ENCODE measurements at regions not wholly inside any gene's neighbourhood (a gene's known extent, or its start where the extent isn't known, plus 50 kb on each side); places are given as distances from the start of the nearest gene placed in this dataset.

GRCh38 chr6:120122401-120122800 is 772.8 kb upstream of the MAN1A1 start:
- no peak for DNase-seq (ENCODE audit: low read depth in 2 of 2, low spot score in 1 of 2)

GRCh38 chr6:120116343-120116742 is 766.8 kb upstream of the MAN1A1 start:
- DNase-seq (ENCODE audit: low read depth in 2 of 2, low spot score in 1 of 2) = no peak

- no peak for DNase-seq (ENCODE audit: low read depth in 2 of 2, low spot score in 1 of 2)
These were observed 763.4 kb upstream of the MAN1A1 start for GRCh38 chr6:120112980-120113379.

- no peak for DNase-seq (ENCODE audit: low read depth in 2 of 2, low spot score in 1 of 2)
These were observed 761.4 kb upstream of the MAN1A1 start for GRCh38 chr6:120111001-120111400.

GRCh38 chr6:120108061-120108795 is 758.7 kb upstream of the MAN1A1 start:
- no peak for DNase-seq (ENCODE audit: low read depth in 2 of 2, low spot score in 1 of 2)

- no peak for DNase-seq (ENCODE audit: low read depth in 2 of 2, low spot score in 1 of 2)
These were observed 754.1 kb upstream of the MAN1A1 start for GRCh38 chr6:120103618-120104017.

- no peak for DNase-seq (ENCODE audit: low read depth in 2 of 2, low spot score in 1 of 2)
These were observed 747.2 kb upstream of the MAN1A1 start for GRCh38 chr6:120096696-120097260.

- DNase-seq (ENCODE audit: low read depth in 2 of 2, low spot score in 1 of 2) = no peak
These were observed 733.6 kb upstream of the MAN1A1 start for GRCh38 chr6:120083186-120083585.

GRCh38 chr6:120077489-120077888 is 727.9 kb upstream of the MAN1A1 start:
- no peak for DNase-seq (ENCODE audit: low read depth in 2 of 2, low spot score in 1 of 2)

GRCh38 chr6:120058410-120058809 is 708.8 kb upstream of the MAN1A1 start:
- no peak for DNase-seq (ENCODE audit: low read depth in 2 of 2, low spot score in 1 of 2)

GRCh38 chr6:120056085-120056484 is 706.5 kb upstream of the MAN1A1 start:
- no peak for DNase-seq (ENCODE audit: low read depth in 2 of 2, low spot score in 1 of 2)

- no peak for DNase-seq (ENCODE audit: low read depth in 2 of 2, low spot score in 1 of 2)
These were observed 705.5 kb upstream of the MAN1A1 start for GRCh38 chr6:120055071-120055470.

GRCh38 chr6:120039664-120040063 is 690.1 kb upstream of the MAN1A1 start:
- DNase-seq (ENCODE audit: low read depth in 2 of 2, low spot score in 1 of 2) = no peak

- DNase-seq (ENCODE audit: low read depth in 2 of 2, low spot score in 1 of 2) = no peak
These were observed 682.3 kb upstream of the MAN1A1 start for GRCh38 chr6:120031837-120032236.

GRCh38 chr6:120026791-120027190 is 677.2 kb upstream of the MAN1A1 start:
- DNase-seq (ENCODE audit: low read depth in 2 of 2, low spot score in 1 of 2) = no peak

GRCh38 chr6:120010075-120010474 is 660.5 kb upstream of the MAN1A1 start:
- no peak for DNase-seq (ENCODE audit: low read depth in 2 of 2, low spot score in 1 of 2)

GRCh38 chr6:120005292-120005976 is 655.9 kb upstream of the MAN1A1 start:
- DNase-seq (ENCODE audit: low read depth in 2 of 2, low spot score in 1 of 2) = no peak

GRCh38 chr6:119986934-119987549 is 637.5 kb upstream of the MAN1A1 start:
- DNase-seq (ENCODE audit: low read depth in 2 of 2, low spot score in 1 of 2) = no peak

GRCh38 chr6:119985952-119986736 is 636.6 kb upstream of the MAN1A1 start:
- no peak for DNase-seq (ENCODE audit: low read depth in 2 of 2, low spot score in 1 of 2)

GRCh38 chr6:119980802-119981201 is 631.2 kb upstream of the MAN1A1 start:
- no peak for DNase-seq (ENCODE audit: low read depth in 2 of 2, low spot score in 1 of 2)

- DNase-seq (ENCODE audit: low read depth in 2 of 2, low spot score in 1 of 2) = no peak
These were observed 630.3 kb upstream of the MAN1A1 start for GRCh38 chr6:119979862-119980261.

All from stimulated activated CD8-positive, alpha-beta memory T cell treated with anti-CD3 and anti-CD28 coated beads, Interleukin-4, amount 100 ng/mL, for 1 hour (primary cell).